IPS DF 19.7 (cell line): ENCODE measurements at regions not wholly inside any gene's neighbourhood (a gene's known extent, or its start where the extent isn't known, plus 50 kb on each side); places are given as distances from the start of the nearest gene placed in this dataset.
A peak's percentile ranks its signal among the peaks of the same experiment; 100 is the strongest.

Experiments used
- DNase-seq: peaks from one replicate; pipeline ENCODE4 v3.0.0-alpha.2; 2013; ENCODE audit warnings: low read depth, low spot score

GRCh38 chr9:110049699-110050450 lies 158.1 kb downstream of the C9orf152 start:
- no peak for DNase-seq

- no peak for DNase-seq
Observed at GRCh38 chr9:110050925-110051355, 157.0 kb downstream of the C9orf152 start.

- DNase-seq, result no peak
Observed at GRCh38 chr9:110056062-110056461, 151.9 kb downstream of the C9orf152 start.

GRCh38 chr9:110058304-110058953 lies 149.5 kb downstream of the C9orf152 start:
- peak; percentile 80 for DNase-seq

GRCh38 chr9:110059461-110059860 lies 148.5 kb downstream of the C9orf152 start:
- no peak for DNase-seq

- DNase-seq, result no peak
Observed at GRCh38 chr9:110064803-110065202, 143.2 kb downstream of the C9orf152 start.

- no peak for DNase-seq
Observed at GRCh38 chr9:110065532-110065931, 142.4 kb downstream of the C9orf152 start.

GRCh38 chr9:110066929-110067716 lies 140.8 kb downstream of the C9orf152 start:
- no peak for DNase-seq

GRCh38 chr9:110068212-110068611 lies 139.7 kb downstream of the C9orf152 start:
- DNase-seq, result no peak

- no peak for DNase-seq
Observed at GRCh38 chr9:110069326-110070248, 138.4 kb downstream of the C9orf152 start.

GRCh38 chr9:110072597-110073355 lies 135.2 kb downstream of the C9orf152 start:
- DNase-seq, result no peak

GRCh38 chr9:110073356-110073905 lies 134.5 kb downstream of the C9orf152 start:
- no peak for DNase-seq

- DNase-seq, result no peak
Observed at GRCh38 chr9:110076894-110077725, 130.8 kb downstream of the C9orf152 start.

GRCh38 chr9:110077925-110078324 lies 130.0 kb downstream of the C9orf152 start:
- no peak for DNase-seq

- DNase-seq, result no peak
Observed at GRCh38 chr9:110078604-110079003, 129.4 kb downstream of the C9orf152 start.

GRCh38 chr9:110081395-110081794 lies 126.6 kb downstream of the C9orf152 start:
- DNase-seq, result no peak

GRCh38 chr9:110083866-110084265 lies 124.1 kb downstream of the C9orf152 start:
- no peak for DNase-seq

- DNase-seq, result no peak
Observed at GRCh38 chr9:110086537-110086936, 121.4 kb downstream of the C9orf152 start.

- DNase-seq, result no peak
Observed at GRCh38 chr9:110087605-110088004, 120.4 kb downstream of the C9orf152 start.
